ENCODE measurements at regions not wholly inside any gene's neighbourhood (a gene's known extent, or its start where the extent isn't known, plus 50 kb on each side); places are given as distances from the start of the nearest gene placed in this dataset.
"Not testable (repeated sequence)": the region's sequence is repeated elsewhere in the genome, so short reads cannot be mapped to it uniquely, and the experiment has no call there.

GRCh38 chr3:147471741-147472140, 62.6 kb downstream of the ZIC1 start:
- no peak overlapping the region for H3K27ac ChIP-seq

DNA sequence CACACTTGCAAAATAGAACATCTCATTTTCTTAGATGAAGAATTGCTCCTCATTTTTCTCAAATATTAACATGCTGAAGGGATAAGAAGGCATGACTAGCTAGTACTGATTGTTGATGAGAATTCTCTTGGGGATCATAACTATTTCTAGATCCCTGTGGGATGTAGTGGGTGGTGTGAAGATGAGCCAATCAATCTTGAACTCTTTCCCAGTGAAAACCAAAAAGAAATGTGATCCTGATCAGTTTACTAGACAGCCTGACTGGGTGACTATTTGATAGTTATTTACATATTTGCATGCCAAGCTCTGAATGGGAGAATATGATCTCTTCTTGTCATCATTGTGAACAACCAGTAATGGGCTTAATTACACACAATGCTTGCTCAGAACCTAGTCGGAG, 63.7 kb downstream of the ZIC1 start:
- H3K27ac ChIP-seq: no peak overlapping the region
- H3K4me3 ChIP-seq: no peak overlapping the region

More at GRCh38 chr3:147471741-147472140, 62.6 kb downstream of the ZIC1 start:
- H3K4me3 ChIP-seq: no peak overlapping the region

- H3K4me3 ChIP-seq: no peak overlapping the region
- H3K27ac ChIP-seq: no peak overlapping the region
Measured at GRCh38 chr3:147483145-147483544, 74.0 kb downstream of the ZIC1 start.

- H3K4me3 ChIP-seq: no peak overlapping the region
- H3K27ac ChIP-seq: no peak overlapping the region
Measured at GRCh38 chr3:147483578-147483977, 74.4 kb downstream of the ZIC1 start.

DNA sequence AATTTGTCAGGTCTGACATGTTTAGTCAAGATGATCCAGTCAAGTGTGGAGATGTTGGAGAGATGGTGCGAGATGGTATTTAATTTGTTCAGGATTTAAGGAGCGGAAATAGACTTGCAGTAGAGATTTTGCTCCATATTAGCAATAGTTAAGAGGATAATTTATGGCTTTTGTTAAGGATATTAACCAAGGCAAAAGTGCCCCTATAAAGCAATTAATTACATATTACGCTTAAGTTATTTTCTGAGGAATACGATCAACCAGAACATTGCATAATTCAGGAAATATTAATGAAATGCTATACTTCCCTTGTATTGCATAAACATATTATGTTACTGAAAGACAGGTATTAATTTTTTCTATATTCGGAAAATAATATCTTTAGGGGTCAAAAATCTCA, 83.9 kb downstream of the ZIC1 start:
- H3K27ac ChIP-seq: no peak overlapping the region
- H3K4me3 ChIP-seq: no peak overlapping the region

DNA sequence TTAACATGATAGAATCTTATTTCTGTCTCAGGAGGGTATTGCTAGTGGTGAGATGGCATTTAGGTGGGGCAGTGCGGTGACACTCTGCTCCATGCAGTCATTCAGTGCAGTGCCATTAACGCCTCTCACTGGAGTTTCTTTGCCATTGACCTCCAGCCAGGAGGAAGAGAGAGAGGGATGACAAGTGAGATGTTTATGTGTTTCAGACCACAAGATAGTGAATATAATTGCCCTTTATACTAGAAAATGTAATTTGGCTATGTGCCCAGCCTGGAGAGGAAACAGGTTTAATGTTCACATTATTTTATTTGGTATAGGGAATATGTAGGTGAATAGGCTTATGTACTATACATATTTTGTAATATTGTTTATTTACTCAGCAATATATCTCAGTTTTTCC, 84.5 kb downstream of the ZIC1 start:
- no peak overlapping the region for H3K27ac ChIP-seq
- H3K4me3 ChIP-seq: no peak overlapping the region

- H3K27ac ChIP-seq: no peak overlapping the region
- no peak overlapping the region for H3K4me3 ChIP-seq
Measured at GRCh38 chr3:147497286-147497685, 88.1 kb downstream of the ZIC1 start.

GRCh38 chr3:147507638-147508286, 98.6 kb downstream of the ZIC1 start:
- H3K27ac ChIP-seq: no peak overlapping the region
- H3K4me3 ChIP-seq: no peak overlapping the region

GRCh38 chr3:147509448-147509847, 100.3 kb downstream of the ZIC1 start:
- Histone ChIP-seq H3K4me3 (no peak overlapping the region), H3K27ac (no peak overlapping the region)

- no peak overlapping the region for H3K4me3 ChIP-seq
Measured at GRCh38 chr3:147513785-147514184, 104.6 kb downstream of the ZIC1 start.

DNA sequence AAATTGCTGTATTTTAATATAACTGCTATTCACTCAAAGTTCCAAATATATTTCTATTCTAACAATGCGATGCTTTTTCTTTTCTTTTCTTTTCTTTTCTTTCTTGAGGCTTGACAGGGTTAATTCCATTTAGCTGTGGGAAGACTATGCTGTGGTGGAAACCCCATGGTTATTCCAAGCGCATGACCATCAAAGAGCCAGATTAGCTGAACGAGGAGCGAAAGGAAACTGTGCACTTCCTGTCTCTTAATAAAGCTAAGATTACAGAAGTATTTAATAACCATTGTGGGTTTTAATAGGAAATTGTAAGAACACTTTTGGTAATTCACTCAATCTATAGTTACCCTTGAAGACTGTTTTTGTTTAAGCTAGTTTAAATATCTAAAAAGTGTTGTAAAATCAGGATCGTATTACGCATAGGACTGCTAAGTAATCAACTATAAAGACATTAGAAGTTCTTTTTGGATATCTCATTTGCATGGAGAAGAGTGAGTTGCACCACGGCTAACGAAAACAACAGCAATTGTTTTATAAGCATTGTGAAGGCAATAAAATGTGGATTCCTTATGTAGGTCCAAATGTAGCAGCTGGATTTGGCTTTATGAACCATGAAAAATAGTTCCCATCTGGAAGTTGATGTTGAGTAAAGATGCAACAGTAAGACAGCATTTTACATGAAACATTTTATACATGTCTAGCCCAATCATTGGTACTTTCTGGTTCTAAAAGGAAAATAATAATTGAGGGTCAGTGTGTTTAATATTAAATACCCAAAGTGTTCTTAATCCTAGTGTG, 105.4 kb downstream of the ZIC1 start:
- Histone ChIP-seq H3K4me3 (no peak overlapping the region), H3K27ac (no peak overlapping the region)

More at GRCh38 chr3:147513785-147514184, 104.6 kb downstream of the ZIC1 start:
- H3K27ac ChIP-seq: no peak overlapping the region

- no peak overlapping the region for H3K27ac ChIP-seq
- H3K4me3 ChIP-seq: no peak overlapping the region
Measured at GRCh38 chr3:147518465-147518864, 109.3 kb downstream of the ZIC1 start.

- H3K27ac ChIP-seq: no peak overlapping the region
- no peak overlapping the region for H3K4me3 ChIP-seq
Measured at GRCh38 chr3:147521646-147522045, 112.5 kb downstream of the ZIC1 start.

GRCh38 chr3:147522780-147523179, 113.6 kb downstream of the ZIC1 start:
- not testable (repeated sequence) for H3K27ac ChIP-seq, H3K4me3 ChIP-seq

- H3K4me3 ChIP-seq: no peak overlapping the region
Measured at GRCh38 chr3:147529551-147529950, 120.4 kb downstream of the ZIC1 start.

DNA sequence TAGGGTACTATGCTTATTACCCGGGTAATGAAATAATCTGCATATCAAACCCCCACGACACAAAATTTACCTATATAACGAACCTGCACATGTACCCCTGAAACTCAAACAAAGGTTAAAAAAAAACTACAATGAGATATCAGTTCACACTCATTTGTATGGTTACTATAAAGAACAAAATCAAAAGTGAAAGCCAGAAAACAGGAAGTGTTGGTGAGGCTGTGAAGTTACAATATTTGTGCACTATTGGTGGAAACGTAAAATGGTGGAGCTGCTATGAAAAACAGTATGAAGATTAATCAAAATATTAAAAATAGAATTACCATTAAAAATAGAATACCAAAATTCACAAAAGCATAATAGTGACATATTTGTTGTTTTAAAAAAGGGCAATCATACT, 128.9 kb downstream of the ZIC1 start:
- Histone ChIP-seq H3K4me3 (no peak overlapping the region), H3K27ac (no peak overlapping the region)

More at GRCh38 chr3:147529551-147529950, 120.4 kb downstream of the ZIC1 start:
- H3K27ac ChIP-seq: no peak overlapping the region

DNA sequence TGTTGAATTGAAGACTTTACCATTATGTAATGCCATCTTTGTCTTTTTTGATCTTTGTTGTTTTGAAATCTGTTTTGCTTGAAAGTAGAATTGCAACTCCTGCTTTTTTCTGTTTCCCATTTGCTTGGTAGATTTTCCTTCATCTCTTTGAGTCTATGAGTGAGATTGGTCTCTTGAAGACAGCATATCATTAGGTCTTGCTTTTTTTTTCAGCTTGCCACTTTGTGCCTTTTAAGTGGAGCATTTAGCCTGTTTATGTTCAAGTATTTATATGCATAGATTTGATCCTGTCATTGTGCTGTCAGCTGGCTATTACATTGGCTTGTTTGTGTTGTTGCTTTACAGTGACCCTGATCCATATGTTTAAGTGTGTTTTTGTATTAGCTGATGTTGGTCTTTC, 131.8 kb downstream of the ZIC1 start:
- H3K27ac ChIP-seq: no peak overlapping the region
- no peak overlapping the region for H3K4me3 ChIP-seq

- Histone ChIP-seq H3K4me3 (no peak overlapping the region), H3K27ac (no peak overlapping the region)
Measured at GRCh38 chr3:147544290-147544689, 135.1 kb downstream of the ZIC1 start.

GRCh38 chr3:147551491-147551890, 142.3 kb downstream of the ZIC1 start:
- Histone ChIP-seq H3K27ac (no peak overlapping the region), H3K4me3 (no peak overlapping the region)

- H3K4me3 ChIP-seq: no peak overlapping the region
- H3K27ac ChIP-seq: no peak overlapping the region
Measured at GRCh38 chr3:147554332-147554731, 145.2 kb downstream of the ZIC1 start.

- H3K4me3 ChIP-seq: no peak overlapping the region
- H3K27ac ChIP-seq: no peak overlapping the region
Measured at GRCh38 chr3:147572970-147573340, 163.8 kb downstream of the ZIC1 start.
